ENCODE measurements at regions not wholly inside any gene's neighbourhood (a gene's known extent, or its start where the extent isn't known, plus 50 kb on each side); places are given as distances from the start of the nearest gene placed in this dataset.

DNA sequence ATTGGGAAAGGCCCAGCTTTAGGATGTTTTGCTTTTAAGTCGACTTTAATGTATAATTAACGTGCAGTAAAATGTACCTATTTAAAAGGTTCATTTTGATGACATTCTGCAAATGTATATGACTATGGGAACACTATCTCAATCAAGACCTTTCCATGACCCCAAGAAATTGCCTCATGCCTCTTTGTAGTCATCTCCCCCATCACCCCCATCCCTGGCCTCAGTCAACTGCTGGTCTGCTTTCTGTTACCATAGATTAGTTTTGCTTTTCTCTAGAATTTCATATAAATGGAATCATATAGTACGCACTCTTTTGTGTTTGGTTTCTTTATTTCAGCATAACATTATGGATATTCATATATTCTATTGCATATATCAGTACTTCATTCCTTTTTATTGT lies 80.7 kb upstream of the C9orf72 start:
- H3K36me3 ChIP-seq (ENCODE audit: control insufficient read depth, low read length) = no peaks in the 10 kb centered on the region
- no peak overlapping the region for H3K4me3 ChIP-seq (ENCODE audit: low read length)
- no peak overlapping the region for H3K27ac ChIP-seq (ENCODE audit: low read depth, low read length)
- no peaks in the 10 kb centered on the region for H3K4me1 ChIP-seq (ENCODE audit: control insufficient read depth, low read length)
- H4K20me1 ChIP-seq (ENCODE audit: control insufficient read depth, insufficient read depth, low read depth, low read length) = no peaks in the 10 kb centered on the region
- H3F3A ChIP-seq (ENCODE audit: control insufficient read depth, insufficient read depth) = no peaks in the 10 kb centered on the region
- no peaks in the 10 kb centered on the region for H3K9me2 ChIP-seq (replicated peaks; ENCODE audit: control insufficient read depth, low read length)
- peaks cover 3% of the 10 kb centered on the region; the same call in 1 of the 2 replicates for H3K27me3 ChIP-seq (ENCODE audit: control insufficient read depth, low read length)
- no peaks in the 10 kb centered on the region for H3K79me2 ChIP-seq (ENCODE audit: control insufficient read depth, low read length)
- H3K9me3 ChIP-seq (ENCODE audit: control insufficient read depth, insufficient read depth, low read length) = no peaks in the 10 kb centered on the region
- H3K4me2 ChIP-seq (ENCODE audit: low read length) = no peak overlapping the region
- TF ChIP-seq, protein P1, sequence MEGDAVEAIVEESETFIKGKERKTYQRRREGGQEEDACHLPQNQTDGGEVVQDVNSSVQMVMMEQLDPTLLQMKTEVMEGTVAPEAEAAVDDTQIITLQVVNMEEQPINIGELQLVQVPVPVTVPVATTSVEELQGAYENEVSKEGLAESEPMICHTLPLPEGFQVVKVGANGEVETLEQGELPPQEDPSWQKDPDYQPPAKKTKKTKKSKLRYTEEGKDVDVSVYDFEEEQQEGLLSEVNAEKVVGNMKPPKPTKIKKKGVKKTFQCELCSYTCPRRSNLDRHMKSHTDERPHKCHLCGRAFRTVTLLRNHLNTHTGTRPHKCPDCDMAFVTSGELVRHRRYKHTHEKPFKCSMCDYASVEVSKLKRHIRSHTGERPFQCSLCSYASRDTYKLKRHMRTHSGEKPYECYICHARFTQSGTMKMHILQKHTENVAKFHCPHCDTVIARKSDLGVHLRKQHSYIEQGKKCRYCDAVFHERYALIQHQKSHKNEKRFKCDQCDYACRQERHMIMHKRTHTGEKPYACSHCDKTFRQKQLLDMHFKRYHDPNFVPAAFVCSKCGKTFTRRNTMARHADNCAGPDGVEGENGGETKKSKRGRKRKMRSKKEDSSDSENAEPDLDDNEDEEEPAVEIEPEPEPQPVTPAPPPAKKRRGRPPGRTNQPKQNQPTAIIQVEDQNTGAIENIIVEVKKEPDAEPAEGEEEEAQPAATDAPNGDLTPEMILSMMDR (IDR thresholded peaks at IDR 0.05; ENCODE audit: low read depth, low read length, poor library complexity, severe bottlenecking) = no peak
- TF ChIP-seq EZH2phosphoT487 (IDR thresholded peaks at IDR 0.05; ENCODE audit: borderline replicate concordance, low read length) = no peak

GRCh38 chr9:27654629-27655285 lies 81.5 kb upstream of the C9orf72 start:
- peaks cover 3% of the 10 kb centered on the region; the same call in 1 of the 2 replicates for H3K27me3 ChIP-seq (ENCODE audit: control insufficient read depth, low read length)
- TF ChIP-seq, protein P1 (IDR thresholded peaks at IDR 0.05; ENCODE audit: low read depth, low read length, poor library complexity, severe bottlenecking) = no peak
- TF ChIP-seq EZH2phosphoT487 (IDR thresholded peaks at IDR 0.05; ENCODE audit: borderline replicate concordance, low read length) = no peak

DNA sequence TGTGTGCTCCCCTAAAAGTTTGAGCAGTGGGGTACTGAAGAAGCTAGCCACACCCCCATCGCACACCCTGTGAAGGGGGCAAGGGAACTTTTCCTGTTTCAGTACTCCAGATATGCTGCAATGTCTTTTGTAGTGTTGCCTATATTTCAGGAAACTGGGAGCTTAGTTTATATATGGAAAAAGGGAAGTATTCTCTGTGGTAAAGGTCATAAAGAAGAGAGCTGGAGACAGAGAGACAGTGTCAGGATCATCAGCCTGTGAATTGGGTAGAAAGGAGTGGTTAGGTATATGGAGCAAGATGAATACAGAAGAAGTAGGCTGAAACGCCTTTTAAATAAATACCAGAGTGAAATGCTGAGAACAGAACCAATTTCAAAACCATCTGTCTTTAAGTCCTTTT lies 82.2 kb upstream of the C9orf72 start:
- TF ChIP-seq, protein P1 (IDR thresholded peaks at IDR 0.05; ENCODE audit: low read depth, low read length, poor library complexity, severe bottlenecking) = no peak
- TF ChIP-seq EZH2phosphoT487 (IDR thresholded peaks at IDR 0.05; ENCODE audit: borderline replicate concordance, low read length) = no peak
- Histone ChIP-seq H3K4me2 (ENCODE audit: low read length) (no peak overlapping the region), H3K9me3 (ENCODE audit: control insufficient read depth, insufficient read depth, low read length) (no peaks in the 10 kb centered on the region), H3K9me2 (replicated peaks; ENCODE audit: control insufficient read depth, low read length) (no peaks in the 10 kb centered on the region), H3K79me2 (ENCODE audit: control insufficient read depth, low read length) (no peaks in the 10 kb centered on the region), H3K27me3 (ENCODE audit: control insufficient read depth, low read length) (peaks cover 3% of the 10 kb centered on the region; the same call in 1 of the 2 replicates), H4K20me1 (ENCODE audit: control insufficient read depth, insufficient read depth, low read depth, low read length) (no peaks in the 10 kb centered on the region), H3K4me1 (ENCODE audit: control insufficient read depth, low read length) (no peaks in the 10 kb centered on the region), H3K4me3 (ENCODE audit: low read length) (no peak overlapping the region), H3F3A (ENCODE audit: control insufficient read depth, insufficient read depth) (no peaks in the 10 kb centered on the region), H3K27ac (ENCODE audit: low read depth, low read length) (no peak overlapping the region), H3K36me3 (ENCODE audit: control insufficient read depth, low read length) (no peaks in the 10 kb centered on the region)

More at GRCh38 chr9:27654629-27655285, 81.5 kb upstream of the C9orf72 start:
- Histone ChIP-seq H3K4me2 (ENCODE audit: low read length) (no peak overlapping the region), H3K27ac (ENCODE audit: low read depth, low read length) (no peak overlapping the region), H4K20me1 (ENCODE audit: control insufficient read depth, insufficient read depth, low read depth, low read length) (no peaks in the 10 kb centered on the region), H3F3A (ENCODE audit: control insufficient read depth, insufficient read depth) (no peaks in the 10 kb centered on the region), H3K9me3 (ENCODE audit: control insufficient read depth, insufficient read depth, low read length) (no peaks in the 10 kb centered on the region), H3K36me3 (ENCODE audit: control insufficient read depth, low read length) (no peaks in the 10 kb centered on the region), H3K4me3 (ENCODE audit: low read length) (no peak overlapping the region), H3K9me2 (replicated peaks; ENCODE audit: control insufficient read depth, low read length) (no peaks in the 10 kb centered on the region), H3K4me1 (ENCODE audit: control insufficient read depth, low read length) (no peaks in the 10 kb centered on the region), H3K79me2 (ENCODE audit: control insufficient read depth, low read length) (no peaks in the 10 kb centered on the region)

All from DOHH2 (cell line).